ENCODE measurements at regions not wholly inside any gene's neighbourhood (a gene's known extent, or its start where the extent isn't known, plus 50 kb on each side); places are given as distances from the start of the nearest gene placed in this dataset.

GRCh38 chr6:4377603-4378002 lies 242.2 kb upstream of the ECI2 start:
- Histone ChIP-seq H3K27me3 (ENCODE audit: control insufficient read depth, insufficient read depth, low read length) (no peaks in the 10 kb centered on the region), H3K4me1 (ENCODE audit: control insufficient read depth, insufficient read depth, low read length) (no peaks in the 10 kb centered on the region), H3K27ac (ENCODE audit: low read length) (no peak overlapping the region), H3K36me3 (ENCODE audit: control insufficient read depth, insufficient read depth, low read length) (no peaks in the 10 kb centered on the region), H3K9me3 (ENCODE audit: control insufficient read depth, insufficient read depth, low read length) (peaks cover 2% of the 10 kb centered on the region), H3K4me3 (ENCODE audit: low read length) (no peak overlapping the region)
- intact Hi-C loops (cut with micrococcal nuclease), result no loop called here
- WGBS (ENCODE audit: insufficient coverage), result 55% methylated on average over 3 of the region's 3 CpGs
- H3K4me3 Mint-ChIP-seq, result no peak overlapping the region
- peaks cover 15% of the 10 kb centered on the region for H3K36me3 Mint-ChIP-seq
- ATAC-seq, result no peak
- TF ChIP-seq CTCF (IDR thresholded peaks at IDR 0.05), result no peak
- H3K4me1 Mint-ChIP-seq, result no peaks in the 10 kb centered on the region
- H3K27ac Mint-ChIP-seq, result no peak overlapping the region
- H3K9me3 Mint-ChIP-seq, result peaks cover 0 to 2% of the 10 kb centered on the region in 2 donors
- peaks cover 18 to 39% of the 10 kb centered on the region in 2 donors for H3K27me3 Mint-ChIP-seq (ENCODE audit: low read depth in 2 of 2)
- DNase-seq, result no peak

- Mint-ChIP-seq H3K9me3 (no peaks in the 10 kb centered on the region), H3K4me3 (no peak overlapping the region), H3K36me3 (no peaks in the 10 kb centered on the region), H3K27me3 (ENCODE audit: low read depth in 2 of 2) (peaks cover 10 to 11% of the 10 kb centered on the region in 2 donors), H3K27ac (no peak overlapping the region), H3K4me1 (no peaks in the 10 kb centered on the region)
- intact Hi-C loops (cut with micrococcal nuclease), result no loop called here
- no peak overlapping the region for H3K4me3 ChIP-seq (ENCODE audit: low read length)
- ATAC-seq, result no peak
- no peaks in the 10 kb centered on the region for H3K36me3 ChIP-seq (ENCODE audit: control insufficient read depth, insufficient read depth, low read length)
- H3K9me3 ChIP-seq (ENCODE audit: control insufficient read depth, insufficient read depth, low read length), result no peaks in the 10 kb centered on the region
- H3K27me3 ChIP-seq (ENCODE audit: control insufficient read depth, insufficient read depth, low read length), result no peaks in the 10 kb centered on the region
- DNase-seq, result no peak
- WGBS (ENCODE audit: insufficient coverage), result 80% methylated on average over 7 of the region's 7 CpGs
- no peak for TF ChIP-seq CTCF (IDR thresholded peaks at IDR 0.05)
- no peaks in the 10 kb centered on the region for H3K4me1 ChIP-seq (ENCODE audit: control insufficient read depth, insufficient read depth, low read length)
- H3K27ac ChIP-seq (ENCODE audit: low read length), result no peak overlapping the region
These were observed 238.8 kb upstream of the ECI2 start for GRCh38 chr6:4374216-4374615.

GRCh38 chr6:4372866-4373265 lies 237.5 kb upstream of the ECI2 start:
- no peaks in the 10 kb centered on the region for H3K9me3 Mint-ChIP-seq
- ATAC-seq (no peak), DNase-seq (no peak)
- H3K27me3 Mint-ChIP-seq (ENCODE audit: low read depth in 2 of 2), result peaks cover 7 to 9% of the 10 kb centered on the region in 2 donors
- intact Hi-C loops (cut with micrococcal nuclease), result no loop called here
- TF ChIP-seq CTCF (IDR thresholded peaks at IDR 0.05), result no peak
- Histone ChIP-seq H3K4me3 (ENCODE audit: low read length) (no peak overlapping the region), H3K27me3 (ENCODE audit: control insufficient read depth, insufficient read depth, low read length) (no peaks in the 10 kb centered on the region), H3K36me3 (ENCODE audit: control insufficient read depth, insufficient read depth, low read length) (no peaks in the 10 kb centered on the region), H3K9me3 (ENCODE audit: control insufficient read depth, insufficient read depth, low read length) (no peaks in the 10 kb centered on the region), H3K4me1 (ENCODE audit: control insufficient read depth, insufficient read depth, low read length) (no peaks in the 10 kb centered on the region), H3K27ac (ENCODE audit: low read length) (no peak overlapping the region)
- 80% methylated on average over 2 of the region's 2 CpGs for whole genome bisulfite sequencing (ENCODE audit: insufficient coverage)
- H3K4me1 Mint-ChIP-seq, result no peaks in the 10 kb centered on the region
- no peak overlapping the region for H3K4me3 Mint-ChIP-seq
- H3K27ac Mint-ChIP-seq, result no peak overlapping the region
- no peaks in the 10 kb centered on the region for H3K36me3 Mint-ChIP-seq

- ATAC-seq (no peak), DNase-seq (no peak)
- intact Hi-C loops (cut with micrococcal nuclease), result no loop called here
- no peaks in the 10 kb centered on the region for H3K27me3 ChIP-seq (ENCODE audit: control insufficient read depth, insufficient read depth, low read length)
- Mint-ChIP-seq H3K4me3 (no peak overlapping the region), H3K27ac (no peak overlapping the region), H3K27me3 (ENCODE audit: low read depth in 2 of 2) (peaks cover 9 to 15% of the 10 kb centered on the region in 2 donors), H3K9me3 (no peaks in the 10 kb centered on the region), H3K36me3 (no peaks in the 10 kb centered on the region), H3K4me1 (no peaks in the 10 kb centered on the region)
- no peaks in the 10 kb centered on the region for H3K36me3 ChIP-seq (ENCODE audit: control insufficient read depth, insufficient read depth, low read length)
- 75% methylated on average over 10 of the region's 10 CpGs for WGBS (ENCODE audit: insufficient coverage)
- no peaks in the 10 kb centered on the region for H3K4me1 ChIP-seq (ENCODE audit: control insufficient read depth, insufficient read depth, low read length)
- no peaks in the 10 kb centered on the region for H3K9me3 ChIP-seq (ENCODE audit: control insufficient read depth, insufficient read depth, low read length)
- no peak overlapping the region for H3K4me3 ChIP-seq (ENCODE audit: low read length)
- H3K27ac ChIP-seq (ENCODE audit: low read length), result no peak overlapping the region
- TF ChIP-seq CTCF (IDR thresholded peaks at IDR 0.05), result no peak
These were observed 236.0 kb upstream of the ECI2 start for GRCh38 chr6:4371207-4371921.
